Osteoblast (primary cell): ENCODE measurements at regions not wholly inside any gene's neighbourhood (a gene's known extent, or its start where the extent isn't known, plus 50 kb on each side); places are given as distances from the start of the nearest gene placed in this dataset.

ENCODE experiments used
- DNase-seq: peaks from one replicate; pipeline ENCODE4 v3.0.0; 2011; ENCODE audit warnings: low spot score, mixed read lengths; ENCODE audit not compliant: insufficient read length; ENCODE audit errors: missing footprints
- H2AFZ ChIP-seq: 2 replicates; pipeline ENCODE4 v1.6.0; 2011; ENCODE audit warnings: mild to moderate bottlenecking, low read length
- H3K27ac ChIP-seq: 2 replicates; pipeline ENCODE4 v1.5.1; 2011; ENCODE audit warnings: mild to moderate bottlenecking, low read depth, low read length, moderate library complexity
- H3K27me3 ChIP-seq: 2 replicates; pipeline ENCODE4 v1.6.0; 2012; ENCODE audit warnings: mild to moderate bottlenecking, control low read depth, inconsistent platforms, low read length, moderate library complexity; ENCODE audit not compliant: insufficient read depth
- H3K36me3 ChIP-seq: 2 replicates; pipeline ENCODE4 v1.5.1; 2011; ENCODE audit warnings: mild to moderate bottlenecking, low read length, control low read depth, moderate library complexity; ENCODE audit not compliant: insufficient read depth
- H3K4me1 ChIP-seq: 2 replicates; pipeline ENCODE4 v1.5.1; 2011; ENCODE audit warnings: mild to moderate bottlenecking, low read length, control low read depth, moderate library complexity; ENCODE audit not compliant: insufficient read depth
- H3K4me2 ChIP-seq: 2 replicates; pipeline ENCODE4 v1.6.0; 2011; ENCODE audit warnings: mild to moderate bottlenecking, low read length; ENCODE audit not compliant: insufficient read depth
- H3K4me3 ChIP-seq: fragments of 200-600 bp; sonication (generic); 3 replicates; pipeline ENCODE4 v1.5.1; 2012; ENCODE audit warnings: mild to moderate bottlenecking, low read length, inconsistent platforms; ENCODE audit not compliant: insufficient read depth
- H3K79me2 ChIP-seq: 2 replicates; pipeline ENCODE4 v1.6.0; 2012; ENCODE audit warnings: mild to moderate bottlenecking, low read length, control low read depth, inconsistent platforms; ENCODE audit not compliant: insufficient read depth
- H3K9me3 ChIP-seq: 2 replicates; pipeline ENCODE4 v1.5.1; 2011; ENCODE audit warnings: low read depth, low read length, control low read depth
- H4K20me1 ChIP-seq: 2 replicates; pipeline ENCODE4 v1.6.0; 2012; ENCODE audit warnings: mild to moderate bottlenecking, low read length, control low read depth; ENCODE audit not compliant: insufficient read depth
- CTCF ChIP-seq: IDR thresholded peaks from 2 replicates; pipeline ENCODE4 v1.5.1; 2011; ENCODE audit warnings: mild to moderate bottlenecking, low read depth, low read length, moderate library complexity; ENCODE audit errors: extremely low read depth

DNA sequence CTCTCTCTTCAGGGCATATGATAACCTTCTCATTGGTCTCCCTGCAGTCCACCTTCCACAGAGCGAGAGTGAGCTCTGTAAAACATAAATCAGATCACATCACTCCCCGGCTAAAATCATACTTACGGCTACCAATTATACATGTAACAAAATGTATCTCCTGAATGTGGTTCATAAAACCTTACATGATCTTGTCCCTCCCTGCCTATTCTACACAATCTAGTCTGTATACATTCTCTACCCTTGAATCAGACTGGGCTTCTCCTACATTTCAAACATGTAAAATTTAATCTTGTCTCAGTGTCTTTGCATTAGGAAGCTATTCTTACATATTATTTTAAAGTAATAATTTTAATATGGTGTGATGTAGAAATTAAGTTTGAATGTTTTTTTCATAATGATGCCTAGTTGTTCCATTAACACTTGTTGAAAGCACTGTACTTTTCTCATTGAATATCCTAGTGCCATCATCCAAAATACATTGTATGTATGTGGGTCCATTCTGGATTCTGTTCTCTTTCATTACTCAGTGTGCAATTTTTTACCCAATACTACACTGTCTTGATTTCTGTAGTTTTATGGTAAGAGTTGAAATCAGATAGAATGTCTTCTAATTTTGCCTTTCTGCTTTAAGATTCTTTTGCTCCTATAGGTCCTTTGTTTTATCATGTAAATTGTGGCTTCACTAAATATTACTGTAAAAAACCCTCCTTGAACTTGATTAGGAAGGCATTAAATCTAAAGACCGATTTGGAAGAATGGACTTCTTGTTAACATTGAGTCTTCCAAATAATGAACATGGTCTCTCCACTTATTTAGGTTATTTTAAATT, 403.3 kb upstream of the EPHA7 start:
- no peaks in the 10 kb centered on the region for H3K79me2 ChIP-seq
- no peaks in the 10 kb centered on the region for H4K20me1 ChIP-seq
- no peak for TF ChIP-seq CTCF
- no peak overlapping the region for H2AFZ ChIP-seq
- no peak overlapping the region for H3K27ac ChIP-seq
- DNase-seq = no peak
- no peaks in the 10 kb centered on the region for H3K4me1 ChIP-seq
- no peak overlapping the region for H3K4me2 ChIP-seq
- H3K4me3 ChIP-seq = no peak overlapping the region
- H3K9me3 ChIP-seq = peaks cover under 1% of the 10 kb centered on the region
- no peaks in the 10 kb centered on the region for H3K36me3 ChIP-seq
- H3K27me3 ChIP-seq = no peaks in the 10 kb centered on the region

DNA sequence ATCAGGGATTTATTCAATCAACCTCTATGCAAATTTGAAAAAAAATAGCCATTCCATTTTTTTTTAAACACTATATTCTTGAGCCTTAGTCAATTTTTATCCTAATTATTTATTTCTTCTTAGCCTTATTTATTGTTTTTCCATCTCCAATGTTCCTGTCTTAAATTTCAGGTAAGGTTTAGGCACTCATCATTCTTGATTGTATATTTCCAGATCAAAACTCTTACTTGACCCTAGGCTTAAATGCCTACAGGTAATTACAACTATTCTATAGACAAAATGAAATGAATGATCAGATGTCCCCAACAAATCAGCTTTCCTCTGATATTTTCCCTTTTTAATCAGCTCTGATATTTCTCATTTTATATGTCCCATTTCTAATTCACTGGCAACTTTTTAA, 402.6 kb upstream of the EPHA7 start:
- Histone ChIP-seq H2AFZ (no peak overlapping the region), H4K20me1 (no peaks in the 10 kb centered on the region), H3K79me2 (no peaks in the 10 kb centered on the region), H3K9me3 (no peaks in the 10 kb centered on the region), H3K4me3 (no peak overlapping the region), H3K36me3 (no peaks in the 10 kb centered on the region), H3K27me3 (no peaks in the 10 kb centered on the region), H3K4me2 (no peak overlapping the region), H3K4me1 (no peaks in the 10 kb centered on the region), H3K27ac (no peak overlapping the region)
- DNase-seq = no peak
- TF ChIP-seq CTCF = no peak

GRCh38 chr6:93820465-93821082, 401.2 kb upstream of the EPHA7 start:
- Histone ChIP-seq H4K20me1 (no peaks in the 10 kb centered on the region), H3K4me2 (no peak overlapping the region), H2AFZ (no peak overlapping the region), H3K27me3 (no peaks in the 10 kb centered on the region), H3K9me3 (no peaks in the 10 kb centered on the region), H3K79me2 (no peaks in the 10 kb centered on the region), H3K4me3 (no peak overlapping the region), H3K27ac (no peak overlapping the region), H3K4me1 (no peaks in the 10 kb centered on the region), H3K36me3 (no peaks in the 10 kb centered on the region)
- TF ChIP-seq CTCF = no peak
- DNase-seq = no peak

DNA sequence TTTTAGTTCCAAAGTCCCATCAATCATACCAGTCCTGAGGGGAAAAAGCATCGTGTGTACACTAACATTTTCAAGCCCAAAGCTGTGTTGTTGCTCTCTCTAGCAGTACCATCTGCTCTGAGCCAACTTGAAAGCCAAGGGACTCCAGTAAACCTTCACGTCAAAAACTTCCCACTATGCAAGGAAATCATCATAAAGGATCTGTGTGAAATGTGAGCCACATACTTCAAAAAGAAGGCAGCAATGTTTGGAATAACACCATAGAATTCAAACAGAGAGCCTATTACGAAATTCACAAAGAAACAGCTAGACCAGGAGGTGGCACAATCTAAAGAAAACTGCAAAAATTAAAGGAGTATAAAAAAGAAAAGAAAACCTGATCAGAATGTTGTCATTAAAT, 399.8 kb upstream of the EPHA7 start:
- no peak overlapping the region for H3K4me2 ChIP-seq
- no peak for DNase-seq
- H3K4me3 ChIP-seq = no peak overlapping the region
- H3K79me2 ChIP-seq = no peaks in the 10 kb centered on the region
- H2AFZ ChIP-seq = no peak overlapping the region
- H3K9me3 ChIP-seq = no peaks in the 10 kb centered on the region
- no peaks in the 10 kb centered on the region for H4K20me1 ChIP-seq
- TF ChIP-seq CTCF = no peak
- H3K36me3 ChIP-seq = no peaks in the 10 kb centered on the region
- H3K27me3 ChIP-seq = no peaks in the 10 kb centered on the region
- H3K27ac ChIP-seq = no peak overlapping the region
- H3K4me1 ChIP-seq = no peaks in the 10 kb centered on the region
